Upper lobe of left lung (tissue), 6 donors: ENCODE measurements at regions not wholly inside any gene's neighbourhood (a gene's known extent, or its start where the extent isn't known, plus 50 kb on each side); places are given as distances from the start of the nearest gene placed in this dataset.
"Not testable (repeated sequence)": the region's sequence is repeated elsewhere in the genome, so short reads cannot be mapped to it uniquely, and the experiment has no call there.

Experiments used
- ATAC-seq, 2 donors: fragments of 200-7000 bp; cut with Tn5 transposase; one replicate each; pipeline ENCODE4 v1.9.1; 2022; ENCODE audit warnings: mild to moderate bottlenecking in 2 of 2, moderate library complexity in 2 of 2; ENCODE audit not compliant: low FRiP score in 2 of 2
- DNase-seq, 2 donors: peaks; one replicate each; pipeline ENCODE4 v3.0.0-alpha.2; 2019 to 2020
- H3K27ac ChIP-seq, 4 donors: fragments of 200-600 bp; sonication (generic); one replicate each; pipeline ENCODE4 v1.5.1; 2016 to 2019
- H3K27me3 ChIP-seq, 4 donors: fragments of 200-600 bp; sonication (generic); one replicate each; pipeline ENCODE4 v1.5.1; 2017 to 2019
- H3K36me3 ChIP-seq, 4 donors: fragments of 200-600 bp; sonication (generic); one replicate each; pipeline ENCODE4 v1.5.1; 2016 to 2019
- H3K4me1 ChIP-seq, 4 donors: fragments of 200-600 bp; sonication (generic); one replicate each; pipeline ENCODE4 v1.5.1; 2018 to 2019
- H3K4me3 ChIP-seq, 4 donors: fragments of 200-600 bp; sonication (generic); one replicate each; pipeline ENCODE4 v1.5.1; 2017 to 2019; ENCODE audit warnings: mild to moderate bottlenecking in 2 of 4, moderate library complexity in 1 of 4
- H3K9me3 ChIP-seq, 4 donors: fragments of 200-600 bp; sonication (generic); one replicate each; pipeline ENCODE4 v1.5.1; 2018 to 2019
- CTCF ChIP-seq, 6 experiments: fragments of 450-650 bp in 4 of 6; fragments of 200-600 bp in 2 of 6; sonication (generic) in 2 of 6; IDR thresholded peaks; one replicate each; pipeline ENCODE4 v1.5.1; 2016 to 2019; ENCODE audit warnings: antibody characterized with exemption in 6 of 6
- EP300 ChIP-seq, 4 donors: sonication (generic); formaldehyde crosslinking; IDR thresholded peaks; one replicate each; pipeline ENCODE4 v1.5.1; 2017; ENCODE audit warnings: antibody characterized with exemption in 4 of 4, control low read depth in 2 of 4
- POLR2A ChIP-seq, 4 donors: fragments of 450-650 bp; IDR thresholded peaks; one replicate each; pipeline ENCODE4 v1.5.1; 2016 to 2017; ENCODE audit warnings: antibody characterized with exemption in 4 of 4, mild to moderate bottlenecking in 2 of 4
- POLR2AphosphoS5 ChIP-seq, 2 donors: sonication (generic); formaldehyde crosslinking; IDR thresholded peaks; one replicate each; pipeline ENCODE4 v1.5.1; 2017; ENCODE audit warnings: antibody characterized with exemption in 2 of 2
- WGBS, 2 donors: methylation state at CpG; one replicate each; pipeline ENCODE4 v1.1.5; 2017 to 2018; 5-methylcytosine and 5-hydroxymethylcytosine counted together
- donor health status: DM: no; HTN: no; CAD: no; lungs with moderate emphysema.
- donor health status: DM: no; HTN: yes; CAD: no; lungs with severe emphysema.

- Histone ChIP-seq H3K4me1 (no peaks in the 10 kb centered on the region), H3K27ac (no peak overlapping the region), H3K36me3 (no peaks in the 10 kb centered on the region), H3K9me3 (peaks cover 0 to 6% (median 2%) of the 10 kb centered on the region in 4 donors), H3K27me3 (no peaks in the 10 kb centered on the region), H3K4me3 (no peak overlapping the region)
- 88 to 98% methylated on average over 1 of the region's 1 CpG for WGBS, 2 donors
- TF ChIP-seq EP300 (IDR thresholded peaks at IDR 0.05) = no peak
- TF ChIP-seq CTCF (IDR thresholded peaks at IDR 0.05) = no peak
- no peak for TF ChIP-seq POLR2A (IDR thresholded peaks at IDR 0.05)
- no peak for TF ChIP-seq POLR2AphosphoS5 (IDR thresholded peaks at IDR 0.05)
- ATAC-seq (no peak), DNase-seq (no peak)
Measured at GRCh38 chr7:115600207-115600606, 430.4 kb downstream of the TFEC start.

GRCh38 chr7:115599184-115599583 lies 431.4 kb downstream of the TFEC start:
- H3K36me3 ChIP-seq, H3K4me1 ChIP-seq, H3K9me3 ChIP-seq, ATAC-seq, H3K27ac ChIP-seq, DNase-seq, H3K4me3 ChIP-seq, H3K27me3 ChIP-seq: not testable (repeated sequence)
- 86 to 100% methylated on average over 2 of the region's 2 CpGs for WGBS, 2 donors

- not testable (repeated sequence) for H3K4me1 ChIP-seq, H3K4me3 ChIP-seq, ATAC-seq, H3K9me3 ChIP-seq, DNase-seq, H3K27me3 ChIP-seq, H3K27ac ChIP-seq, H3K36me3 ChIP-seq
- 85 to 91% methylated on average over 2 of the region's 2 CpGs for WGBS, 2 donors
Measured at GRCh38 chr7:115597220-115597619, 433.3 kb downstream of the TFEC start.

DNA sequence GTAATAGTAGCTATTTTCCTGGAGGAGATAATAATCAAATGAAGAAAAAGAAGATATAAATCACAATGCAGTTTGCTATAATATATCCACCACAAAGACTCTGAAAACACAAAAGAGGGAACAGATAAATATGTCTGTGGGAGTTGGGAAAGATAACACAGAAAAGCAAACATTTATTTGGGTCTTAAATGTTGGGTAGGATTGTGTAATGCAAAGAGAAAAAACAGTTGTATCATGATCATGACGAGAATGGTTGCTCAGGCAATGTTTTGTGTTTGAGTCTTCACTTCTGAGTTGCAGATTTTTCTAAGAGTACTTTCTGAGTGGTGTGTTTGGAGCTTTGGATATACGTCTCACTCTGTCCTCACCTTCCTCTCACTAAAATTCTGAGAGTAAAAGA lies 437.5 kb downstream of the TFEC start:
- peaks cover 0 to 6% (median 0%) of the 10 kb centered on the region in 4 donors for H3K9me3 ChIP-seq
- H3K4me1 ChIP-seq = no peaks in the 10 kb centered on the region
- H3K27me3 ChIP-seq = no peaks in the 10 kb centered on the region
- no peak for DNase-seq
- ATAC-seq = no peak
- no peak overlapping the region for H3K4me3 ChIP-seq
- no peaks in the 10 kb centered on the region for H3K36me3 ChIP-seq
- no peak overlapping the region for H3K27ac ChIP-seq
- TF ChIP-seq EP300 (IDR thresholded peaks at IDR 0.05) (no peak), POLR2AphosphoS5 (IDR thresholded peaks at IDR 0.05) (no peak), CTCF (IDR thresholded peaks at IDR 0.05) (no peak), POLR2A (IDR thresholded peaks at IDR 0.05) (no peak)
- WGBS, 2 donors = 73 to 78% methylated on average over 2 of the region's 2 CpGs

- no peaks in the 10 kb centered on the region for H3K36me3 ChIP-seq
- TF ChIP-seq EP300 (IDR thresholded peaks at IDR 0.05) = no peak
- H3K27me3 ChIP-seq = no peaks in the 10 kb centered on the region
- H3K4me1 ChIP-seq = no peaks in the 10 kb centered on the region
- H3K4me3 ChIP-seq = no peak overlapping the region
- ATAC-seq (no peak), DNase-seq (no peak)
- H3K27ac ChIP-seq = no peak overlapping the region
- 92 to 100% methylated on average over 5 of the region's 5 CpGs for WGBS, 2 donors
- no peaks in the 10 kb centered on the region for H3K9me3 ChIP-seq
Measured at GRCh38 chr7:115585015-115585718, 445.4 kb downstream of the TFEC start.

- Histone ChIP-seq H3K27me3 (no peaks in the 10 kb centered on the region), H3K4me3 (no peak overlapping the region), H3K36me3 (no peaks in the 10 kb centered on the region), H3K4me1 (no peaks in the 10 kb centered on the region), H3K27ac (no peak overlapping the region), H3K9me3 (no peaks in the 10 kb centered on the region)
- 64 to 86% methylated on average over 1 of the region's 1 CpG for WGBS, 2 donors
- TF ChIP-seq EP300 (IDR thresholded peaks at IDR 0.05) = no peak
- no peak for TF ChIP-seq POLR2AphosphoS5 (IDR thresholded peaks at IDR 0.05)
- no peak for TF ChIP-seq CTCF (IDR thresholded peaks at IDR 0.05)
- TF ChIP-seq POLR2A (IDR thresholded peaks at IDR 0.05) = no peak
- DNase-seq (no peak), ATAC-seq (no peak)
Measured at GRCh38 chr7:115582956-115583355, 447.6 kb downstream of the TFEC start.
